Stimulated activated naive CD8-positive, alpha-beta T cell treated with anti-CD3 and anti-CD28 coated beads, Interleukin-15, Interleukin-2, amounts not matched to agents 100 U/mL and 50 U/mL, for 24 hours (primary cell): ENCODE measurements at regions not wholly inside any gene's neighbourhood (a gene's known extent, or its start where the extent isn't known, plus 50 kb on each side); places are given as distances from the start of the nearest gene placed in this dataset.
A peak's percentile ranks its signal among the peaks of the same experiment; 100 is the strongest.

Experiments
- ATAC-seq: fragments of 150-1000 bp; cut with Tn5 transposase; one replicate; pipeline ENCODE4 v1.10.0; 2021
- DNase-seq: peaks from one replicate; pipeline ENCODE4 v3.0.0; 2021

GRCh38 chr10:89153971-89154370 is 53.1 kb downstream of the CH25H start:
- no peak for ATAC-seq
- DNase-seq: no peak

- ATAC-seq: no peak
- no peak for DNase-seq
Measured at GRCh38 chr10:89153116-89153515, 54.0 kb downstream of the CH25H start.

DNA sequence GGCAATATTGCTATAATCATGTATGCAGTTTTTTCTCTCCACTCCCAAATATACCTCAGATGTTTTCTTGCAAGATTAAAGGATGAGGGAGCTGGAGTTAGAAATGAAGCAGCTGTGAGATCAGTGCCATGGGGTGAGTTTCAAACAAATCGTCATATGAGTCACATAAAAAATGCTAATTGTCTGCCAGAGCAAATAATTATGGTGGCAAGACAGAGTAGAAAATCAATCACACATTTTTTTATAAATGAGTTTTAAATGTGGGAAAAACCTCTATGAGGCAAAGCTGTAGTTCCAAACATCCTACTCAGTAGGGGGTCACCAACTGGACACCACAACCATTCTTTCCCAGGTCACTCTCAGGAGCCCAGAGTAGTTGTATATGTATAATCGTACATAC is 55.3 kb downstream of the CH25H start:
- no peak for DNase-seq

DNA sequence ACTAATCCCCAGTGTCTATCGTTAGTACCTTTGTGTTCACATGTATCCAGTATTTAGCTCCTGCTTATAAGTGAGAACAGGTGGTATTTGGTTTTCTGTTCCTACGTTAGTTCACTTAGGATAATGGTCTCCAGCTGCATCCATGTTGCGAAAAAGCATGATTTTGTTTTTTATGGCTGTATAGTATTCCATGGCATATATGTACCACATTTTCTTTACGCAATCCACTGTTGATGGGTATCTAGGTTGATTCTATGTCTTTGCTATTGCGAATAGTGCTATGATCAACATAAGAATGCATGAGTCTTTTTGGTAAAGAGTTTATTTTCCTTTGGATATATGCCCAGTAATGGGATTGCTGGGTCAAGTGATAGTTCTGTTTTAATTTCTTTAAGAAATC is 59.1 kb downstream of the CH25H start:
- ATAC-seq: no peak

More for the DNA sequence above, 55.3 kb downstream of the CH25H start:
- no peak for ATAC-seq

GRCh38 chr10:89147256-89147655 is 59.9 kb downstream of the CH25H start:
- DNase-seq (no peak), ATAC-seq (no peak)

More for the DNA sequence above, 59.1 kb downstream of the CH25H start:
- no peak for DNase-seq

- DNase-seq (no peak), ATAC-seq (no peak)
Measured at GRCh38 chr10:89144836-89145235, 62.3 kb downstream of the CH25H start.

GRCh38 chr10:89142590-89142989 is 64.5 kb downstream of the CH25H start:
- DNase-seq (no peak), ATAC-seq (no peak)

- DNase-seq: no peak
- no peak for ATAC-seq
Measured at GRCh38 chr10:89138755-89139490, 68.2 kb downstream of the CH25H start.

DNA sequence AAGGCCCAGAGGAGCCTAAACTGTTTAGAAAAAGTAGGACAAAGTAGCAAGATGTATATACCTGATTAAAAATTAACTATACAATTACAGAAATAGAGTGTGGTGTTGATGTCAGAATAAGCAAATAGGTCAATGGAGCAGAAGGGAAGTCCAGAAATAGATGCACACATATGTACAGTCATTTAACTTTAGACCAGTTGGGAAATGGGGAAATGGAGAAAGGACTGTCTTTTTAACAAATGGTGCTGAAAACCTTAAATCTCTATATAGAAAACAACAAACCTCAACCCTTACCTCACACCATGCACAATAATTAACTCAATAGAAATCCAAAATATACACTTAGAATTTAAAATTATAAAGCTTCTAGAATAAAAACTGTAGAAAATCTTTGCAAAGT is 72.2 kb downstream of the CH25H start:
- ATAC-seq: no peak
- no peak for DNase-seq

DNA sequence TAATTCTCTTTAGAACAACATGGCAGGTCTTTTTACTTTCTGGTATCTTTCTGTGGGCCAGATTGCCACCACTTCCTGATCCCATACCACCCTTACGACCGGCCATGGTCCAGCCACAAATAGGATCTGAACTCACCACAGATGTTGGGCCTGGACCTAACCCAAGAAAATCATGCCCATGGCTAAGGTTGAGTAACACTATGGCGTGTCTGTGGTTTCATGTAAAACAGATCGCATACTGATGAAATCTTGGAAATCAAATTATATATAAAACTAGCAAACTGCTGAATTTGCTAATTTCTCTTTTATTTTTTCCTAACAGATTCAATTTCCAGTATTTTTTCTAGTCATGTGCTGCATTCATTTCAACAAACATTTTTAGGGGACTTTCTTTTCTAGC is 77.2 kb downstream of the CH25H start:
- no peak for ATAC-seq

GRCh38 chr10:89122433-89123051 is 84.6 kb downstream of the CH25H start:
- DNase-seq: no peak
- ATAC-seq: peak; percentile 49

More for the DNA sequence above, 77.2 kb downstream of the CH25H start:
- no peak for DNase-seq

GRCh38 chr10:89121764-89122020 is 85.4 kb downstream of the CH25H start:
- ATAC-seq (no peak), DNase-seq (no peak)

DNA sequence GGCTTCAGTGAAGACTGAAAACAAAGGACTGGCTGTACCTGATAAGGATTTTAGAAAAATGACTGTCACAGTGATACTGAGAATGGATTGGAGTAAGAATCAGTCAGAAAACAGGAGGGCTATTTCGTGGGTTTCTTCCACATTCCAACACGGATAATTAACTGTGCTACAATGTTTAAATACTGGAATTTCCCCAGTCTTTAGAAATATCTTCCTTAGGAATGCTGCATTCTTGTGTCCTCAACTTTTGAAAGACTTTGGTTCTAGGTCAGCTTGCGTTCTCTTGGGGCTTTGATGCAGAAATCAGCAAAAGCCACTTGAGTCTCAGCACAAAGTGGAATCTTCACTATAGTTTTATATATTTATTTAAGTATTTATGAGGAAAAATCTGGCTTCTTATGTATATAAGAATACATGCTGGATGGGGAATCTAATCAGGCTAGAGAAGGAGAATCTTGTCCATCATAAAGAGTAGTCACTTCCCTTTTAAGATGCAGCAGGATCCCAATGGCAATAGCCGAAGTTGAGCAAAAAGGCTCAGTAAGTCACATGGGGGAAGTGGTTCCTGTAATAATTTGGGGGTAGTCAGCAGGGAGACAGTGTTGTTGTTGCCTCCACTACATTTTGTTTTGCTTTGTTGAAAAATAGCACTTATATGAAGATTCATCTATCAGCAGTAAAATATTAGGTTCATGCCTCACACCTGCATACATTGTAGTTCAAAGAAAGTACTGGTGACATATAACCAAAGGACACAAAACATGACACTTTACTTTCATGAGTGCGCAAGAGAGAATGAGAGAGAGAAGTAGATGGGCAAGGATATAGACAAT is 86.0 kb downstream of the CH25H start:
- DNase-seq (no peak), ATAC-seq (no peak)

DNA sequence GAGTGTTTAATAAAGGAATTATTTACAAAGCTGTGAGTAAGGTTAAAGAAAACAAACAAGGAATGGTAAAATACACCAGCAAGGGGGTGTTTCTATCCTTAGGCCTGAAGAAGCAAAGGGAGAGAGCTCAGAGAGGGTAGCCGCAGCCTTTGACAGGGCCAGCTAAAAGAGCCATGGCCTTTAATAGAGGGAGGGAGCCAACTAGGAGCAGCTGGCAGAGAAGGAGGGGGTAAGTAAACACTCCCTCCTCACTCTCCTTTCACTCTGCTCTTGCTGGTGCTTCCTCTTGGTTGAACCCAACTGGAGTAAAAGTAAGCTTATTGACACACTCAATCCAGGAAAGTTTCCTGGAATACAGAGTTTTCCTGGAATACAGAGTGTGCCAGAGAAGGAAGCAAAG is 87.5 kb downstream of the CH25H start:
- DNase-seq: no peak
- no peak for ATAC-seq

GRCh38 chr10:89118091-89118490 is 89.0 kb downstream of the CH25H start:
- DNase-seq: no peak
- ATAC-seq: no peak

DNA sequence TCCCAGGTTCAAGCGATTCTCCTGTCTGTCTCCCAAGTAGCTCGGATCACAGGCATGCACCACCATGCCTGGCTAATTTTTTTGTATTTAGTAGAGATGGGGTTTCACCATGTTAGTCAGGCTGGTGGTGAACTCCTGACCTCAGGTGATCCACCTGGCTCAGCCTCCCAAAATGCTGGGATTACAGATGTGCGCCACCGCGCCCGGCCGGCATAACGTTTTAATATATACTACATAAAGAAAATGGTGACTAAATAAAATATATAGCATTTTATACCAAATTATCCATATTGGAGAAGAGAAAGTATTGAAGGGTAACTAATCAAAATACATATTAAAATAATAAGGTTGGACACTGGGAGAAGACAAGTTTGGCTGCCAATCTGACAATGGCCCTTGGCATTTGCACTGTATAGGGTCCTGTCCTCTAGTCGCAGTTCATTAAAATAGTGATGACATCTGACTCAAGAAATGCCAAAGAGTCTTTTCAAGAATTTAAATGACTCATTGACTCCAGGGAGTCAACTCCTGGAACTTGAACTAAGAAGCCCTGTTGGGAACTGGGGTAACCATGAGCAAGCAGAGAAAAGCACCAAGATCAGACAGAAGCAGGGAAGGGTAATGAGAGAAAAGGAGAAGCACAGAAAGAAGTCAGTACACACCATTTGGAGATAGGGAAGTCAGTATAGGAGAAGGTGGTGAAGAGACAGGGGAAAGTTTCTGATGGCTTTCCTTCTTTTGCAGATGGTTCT is 91.1 kb downstream of the CH25H start:
- DNase-seq (no peak), ATAC-seq (peak; percentile 40)

- ATAC-seq: no peak
- no peak for DNase-seq
Measured at GRCh38 chr10:89114846-89115625, 92.1 kb downstream of the CH25H start.

GRCh38 chr10:89102735-89103134 is 104.4 kb downstream of the CH25H start:
- ATAC-seq: no peak
- DNase-seq: no peak

GRCh38 chr10:89101943-89102342 is 105.2 kb downstream of the CH25H start:
- DNase-seq (no peak), ATAC-seq (no peak)

GRCh38 chr10:89100680-89101079 is 106.4 kb downstream of the CH25H start:
- DNase-seq (no peak), ATAC-seq (no peak)

DNA sequence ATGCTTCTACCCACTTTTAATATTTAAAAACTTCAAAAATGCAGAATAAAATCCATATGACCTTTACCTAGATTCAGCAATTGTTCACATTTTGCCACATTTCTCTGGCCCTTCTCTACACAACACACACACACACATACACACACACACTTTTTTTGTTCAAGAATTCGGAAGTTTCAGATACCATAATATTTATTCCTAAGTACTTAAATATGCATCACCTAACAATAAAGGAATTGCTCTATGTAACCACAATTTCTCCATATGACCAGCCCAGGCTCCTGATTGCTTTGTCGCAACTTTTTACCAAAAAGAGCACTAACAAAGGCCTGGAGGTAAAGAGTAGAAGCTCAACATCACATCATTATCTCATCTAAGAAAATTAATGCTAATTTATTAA is 106.6 kb downstream of the FAS start:
- ATAC-seq (no peak), DNase-seq (no peak)
